Astrocyte (in vitro differentiated cells and primary cell): ENCODE measurements at regions not wholly inside any gene's neighbourhood (a gene's known extent, or its start where the extent isn't known, plus 50 kb on each side); places are given as distances from the start of the nearest gene placed in this dataset.

Experiments
- DNase-seq: peaks from one replicate; pipeline ENCODE4 v3.0.0-alpha.2; 2010; ENCODE audit warnings: low read depth
- FAIRE-seq: peaks from 2 replicates; lab custom pipeline; 2011; peaks lifted over from hg19 to GRCh38; lab: Jason Lieb, UNC
- H2AFZ ChIP-seq: 2 replicates; pipeline ENCODE4 v1.6.0; 2012; ENCODE audit warnings: low read depth, low read length, inconsistent platforms
- H3K27ac ChIP-seq: 2 replicates; pipeline ENCODE4 v1.5.1; 2011; ENCODE audit warnings: low read depth, low read length, inconsistent platforms
- H3K27me3 ChIP-seq: 2 replicates; pipeline ENCODE4 v1.6.0; 2011; ENCODE audit warnings: low read length, inconsistent platforms; ENCODE audit not compliant: insufficient read depth
- H3K36me3 ChIP-seq: 2 replicates; pipeline ENCODE4 v1.5.1; 2011; ENCODE audit warnings: low read length, inconsistent platforms; ENCODE audit not compliant: insufficient read depth
- H3K4me1 ChIP-seq: 2 replicates; pipeline ENCODE4 v1.5.1; 2011; ENCODE audit warnings: low read length, inconsistent platforms; ENCODE audit not compliant: insufficient read depth
- H3K4me2 ChIP-seq: 2 replicates; pipeline ENCODE4 v1.6.0; 2012; ENCODE audit warnings: low read length, inconsistent platforms
- H3K4me3 ChIP-seq: 2 replicates; pipeline ENCODE4 v1.5.1; 2011; ENCODE audit warnings: low read depth, mild to moderate bottlenecking, low read length, inconsistent platforms; ENCODE audit not compliant: insufficient read depth
- H3K79me2 ChIP-seq: 2 replicates; pipeline ENCODE4 v1.6.0; 2012; ENCODE audit warnings: mild to moderate bottlenecking, low read length, inconsistent platforms; ENCODE audit not compliant: insufficient read depth
- H3K9ac ChIP-seq: 2 replicates; pipeline ENCODE4 v1.6.0; 2012; ENCODE audit warnings: mild to moderate bottlenecking, low read length, inconsistent platforms
- H3K9me3 ChIP-seq: 2 replicates; pipeline ENCODE4 v1.5.1; 2012; ENCODE audit warnings: low read depth, mild to moderate bottlenecking, low read length, inconsistent platforms; ENCODE audit not compliant: insufficient read depth
- H4K20me1 ChIP-seq: 2 replicates; pipeline ENCODE4 v1.6.0; 2012; ENCODE audit warnings: low read length, inconsistent platforms; ENCODE audit not compliant: insufficient read depth
- H3K27ac Mint-ChIP-seq: one replicate; pipeline ENCODE4 v1.8.0; 2021; ENCODE audit warnings: mild to moderate bottlenecking, mixed read lengths; ENCODE audit not compliant: unreplicated experiment
- H3K27me3 Mint-ChIP-seq: one replicate; pipeline ENCODE4 v1.8.0; 2021; ENCODE audit warnings: low read depth, mixed read lengths; ENCODE audit not compliant: unreplicated experiment
- H3K36me3 Mint-ChIP-seq: one replicate; pipeline ENCODE4 v1.8.0; 2021; ENCODE audit warnings: low read depth, mixed read lengths; ENCODE audit not compliant: unreplicated experiment
- H3K4me1 Mint-ChIP-seq: one replicate; pipeline ENCODE4 v1.8.0; 2021; ENCODE audit warnings: low read depth, mixed read lengths; ENCODE audit not compliant: unreplicated experiment
- H3K4me3 Mint-ChIP-seq: one replicate; pipeline ENCODE4 v1.8.0; 2021; ENCODE audit warnings: mild to moderate bottlenecking, moderate library complexity, mixed read lengths; ENCODE audit not compliant: unreplicated experiment
- H3K9me3 Mint-ChIP-seq: one replicate; pipeline ENCODE4 v1.8.0; 2021; ENCODE audit warnings: mild to moderate bottlenecking, mixed read lengths; ENCODE audit not compliant: unreplicated experiment
- CTCF ChIP-seq: IDR thresholded peaks from 2 replicates; pipeline ENCODE4 v1.5.1; 2011; ENCODE audit warnings: low read depth, mild to moderate bottlenecking, inconsistent platforms, low read length, moderate library complexity; ENCODE audit not compliant: insufficient read depth
- EZH2 ChIP-seq: IDR thresholded peaks from 2 replicates; pipeline ENCODE4 v1.6.1; 2012; ENCODE audit warnings: mild to moderate bottlenecking, low read length, inconsistent platforms; ENCODE audit not compliant: insufficient read depth

- FAIRE-seq (peak; percentile 73), DNase-seq (peak; percentile 67)
- Histone ChIP-seq H3K9me3 (no peaks in the 10 kb centered on the region), H3K9ac (peak overlapping the region; percentile 25), H3K27me3 (no peaks in the 10 kb centered on the region), H2AFZ (no peak overlapping the region), H3K79me2 (no peaks in the 10 kb centered on the region), H3K4me2 (peak overlapping the region; percentile 51), H3K27ac (peak overlapping the region; percentile 60), H3K4me3 (no peak overlapping the region), H3K4me1 (peaks cover 18% of the 10 kb centered on the region), H4K20me1 (no peaks in the 10 kb centered on the region), H3K36me3 (no peaks in the 10 kb centered on the region)
- no peaks in the 10 kb centered on the region for H3K27me3 Mint-ChIP-seq
- peak overlapping the region; percentile 50 for H3K27ac Mint-ChIP-seq
- H3K4me3 Mint-ChIP-seq, result no peak overlapping the region
- peaks cover 21% of the 10 kb centered on the region for H3K4me1 Mint-ChIP-seq
- H3K36me3 Mint-ChIP-seq, result no peaks in the 10 kb centered on the region
- TF ChIP-seq EZH2, result no peak
- TF ChIP-seq CTCF, result no peak
- peaks cover 5% of the 10 kb centered on the region for H3K9me3 Mint-ChIP-seq
These were observed 363.7 kb upstream of the SPHKAP start for GRCh38 chr2:228545041-228545747.

GRCh38 chr2:228543117-228543516, 361.6 kb upstream of the SPHKAP start:
- Histone ChIP-seq H3K9ac (no peak overlapping the region), H3K4me2 (no peak overlapping the region), H3K9me3 (no peaks in the 10 kb centered on the region), H3K4me1 (peaks cover 18% of the 10 kb centered on the region), H3K36me3 (no peaks in the 10 kb centered on the region), H3K4me3 (no peak overlapping the region), H2AFZ (no peak overlapping the region), H3K27me3 (no peaks in the 10 kb centered on the region), H3K27ac (no peak overlapping the region), H4K20me1 (no peaks in the 10 kb centered on the region), H3K79me2 (no peaks in the 10 kb centered on the region)
- Mint-ChIP-seq H3K9me3 (peaks cover 5% of the 10 kb centered on the region), H3K27me3 (no peaks in the 10 kb centered on the region), H3K27ac (no peak overlapping the region), H3K4me1 (peaks cover 18% of the 10 kb centered on the region), H3K36me3 (no peaks in the 10 kb centered on the region), H3K4me3 (no peak overlapping the region)
- FAIRE-seq, result no peak
- TF ChIP-seq CTCF, result no peak
- no peak for TF ChIP-seq EZH2
- no peak for DNase-seq

- no peaks in the 10 kb centered on the region for H3K36me3 Mint-ChIP-seq
These were observed 360.8 kb upstream of the SPHKAP start for GRCh38 chr2:228542277-228542676.

More at GRCh38 chr2:228542277-228542676, 360.8 kb upstream of the SPHKAP start:
- H3K4me3 Mint-ChIP-seq, result no peak overlapping the region
- no peaks in the 10 kb centered on the region for H3K27me3 Mint-ChIP-seq
- no peaks in the 10 kb centered on the region for H3K9me3 ChIP-seq
- H3K4me2 ChIP-seq, result peak overlapping the region; percentile 74
- peak overlapping the region; percentile 7 for H2AFZ ChIP-seq
- FAIRE-seq (peak; percentile 5), DNase-seq (no peak)
- H3K9me3 Mint-ChIP-seq, result peaks cover 5% of the 10 kb centered on the region
- H3K27ac ChIP-seq, result peak overlapping the region; percentile 34
- no peaks in the 10 kb centered on the region for H3K79me2 ChIP-seq
- no peak overlapping the region for H3K27ac Mint-ChIP-seq
- H3K4me1 ChIP-seq, result peaks cover 18% of the 10 kb centered on the region
- H3K36me3 ChIP-seq, result no peaks in the 10 kb centered on the region
- H3K4me3 ChIP-seq, result no peak overlapping the region
- no peaks in the 10 kb centered on the region for H4K20me1 ChIP-seq
- peaks cover 17% of the 10 kb centered on the region for H3K4me1 Mint-ChIP-seq
- TF ChIP-seq EZH2, result no peak
- no peak for TF ChIP-seq CTCF
- peak overlapping the region; percentile 23 for H3K9ac ChIP-seq
- H3K27me3 ChIP-seq, result no peaks in the 10 kb centered on the region
